Keratinocyte (primary cell): ENCODE measurements at regions not wholly inside any gene's neighbourhood (a gene's known extent, or its start where the extent isn't known, plus 50 kb on each side); places are given as distances from the start of the nearest gene placed in this dataset.

ENCODE experiments used
- CTCF ChIP-seq, 3 experiments: IDR thresholded peaks in 1 of 3; conservative IDR thresholded peaks in 1 of 3; optimal IDR thresholded peaks in 1 of 3; 2 replicates in 2 of 3; 3 replicates in 1 of 3; pipeline versions ENCODE3 to v1.5.1; 2011; ENCODE audit warnings: low read length in 3 of 3, mild to moderate bottlenecking in 3 of 3, moderate library complexity in 2 of 3, control low read depth in 1 of 3, inconsistent platforms in 1 of 3; ENCODE audit not compliant: insufficient read depth in 2 of 3; ENCODE audit errors: extremely low read depth in 1 of 3
- EZH2 ChIP-seq: IDR thresholded peaks from one replicate; pipeline ENCODE4 v1.6.1; 2012; ENCODE audit warnings: inconsistent platforms, mild to moderate bottlenecking, low read length, moderate library complexity

DNA sequence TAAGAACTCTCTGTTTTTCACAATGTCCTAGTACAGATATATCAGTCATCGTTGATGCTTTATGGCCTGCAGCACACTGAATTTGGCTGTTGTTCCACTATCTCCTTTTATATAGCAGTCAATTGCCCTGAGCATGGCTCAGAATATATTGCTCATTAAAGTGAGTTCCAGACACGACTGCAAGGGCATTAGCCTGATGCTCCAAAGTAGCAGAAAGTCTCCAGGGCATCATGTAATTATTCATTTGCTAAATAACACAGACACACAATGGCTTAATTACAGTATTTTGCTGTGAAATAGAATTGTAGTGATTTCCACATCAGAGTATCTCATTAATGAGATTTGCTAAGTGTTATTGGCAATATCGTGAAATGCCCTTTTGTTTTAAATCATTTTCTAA is 1167.5 kb downstream of the AACS start:
- TF ChIP-seq CTCF (optimal IDR thresholded peaks at IDR 0.05 in 1 of 3, IDR thresholded peaks at IDR 0.05 in 1 of 3, conservative IDR thresholded peaks at IDR 0.05 in 1 of 3; ENCODE audit: extremely low read depth in 1 of 3, insufficient read depth in 2 of 3, low read length in 3 of 3) (no peak), EZH2 (no peak)
